Stimulated activated CD8-positive, alpha-beta memory T cell treated with anti-CD3 and anti-CD28 coated beads, Interleukin-12 subunit alpha, Interleukin-12 subunit beta, amount 100 ng/mL, for 24 hours (primary cell): ENCODE measurements at regions not wholly inside any gene's neighbourhood (a gene's known extent, or its start where the extent isn't known, plus 50 kb on each side); places are given as distances from the start of the nearest gene placed in this dataset.

Source experiments
- DNase-seq: peaks from one replicate; pipeline ENCODE4 v3.0.0-alpha.2; 2020; ENCODE audit errors: extremely low read depth

GRCh38 chr13:22287343-22287920 lies 616.6 kb downstream of the FGF9 start:
- no peak for DNase-seq

- no peak for DNase-seq
These were observed 617.6 kb downstream of the FGF9 start for GRCh38 chr13:22288496-22288895.

- DNase-seq = no peak
These were observed 618.8 kb downstream of the FGF9 start for GRCh38 chr13:22289711-22290110.

DNA sequence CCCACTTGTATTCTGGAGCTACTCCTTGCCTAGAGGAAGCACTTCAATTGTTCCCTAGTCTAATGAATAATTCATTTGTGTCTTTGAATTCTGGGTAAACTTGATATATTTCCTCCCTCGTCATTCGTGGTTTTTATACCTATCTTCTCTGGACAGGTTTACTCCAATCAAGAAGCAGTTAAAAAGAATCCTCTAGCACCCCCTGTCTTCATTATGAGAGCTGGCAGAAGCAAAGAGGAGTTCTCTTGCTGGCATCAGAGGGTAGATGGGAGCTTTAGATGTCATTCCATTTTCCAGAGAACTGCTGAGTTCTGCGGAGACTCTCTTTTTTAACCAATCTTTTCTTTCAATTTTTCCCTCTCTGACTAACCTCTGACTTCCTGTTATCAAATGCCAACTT lies 627.7 kb downstream of the FGF9 start:
- no peak for DNase-seq

DNA sequence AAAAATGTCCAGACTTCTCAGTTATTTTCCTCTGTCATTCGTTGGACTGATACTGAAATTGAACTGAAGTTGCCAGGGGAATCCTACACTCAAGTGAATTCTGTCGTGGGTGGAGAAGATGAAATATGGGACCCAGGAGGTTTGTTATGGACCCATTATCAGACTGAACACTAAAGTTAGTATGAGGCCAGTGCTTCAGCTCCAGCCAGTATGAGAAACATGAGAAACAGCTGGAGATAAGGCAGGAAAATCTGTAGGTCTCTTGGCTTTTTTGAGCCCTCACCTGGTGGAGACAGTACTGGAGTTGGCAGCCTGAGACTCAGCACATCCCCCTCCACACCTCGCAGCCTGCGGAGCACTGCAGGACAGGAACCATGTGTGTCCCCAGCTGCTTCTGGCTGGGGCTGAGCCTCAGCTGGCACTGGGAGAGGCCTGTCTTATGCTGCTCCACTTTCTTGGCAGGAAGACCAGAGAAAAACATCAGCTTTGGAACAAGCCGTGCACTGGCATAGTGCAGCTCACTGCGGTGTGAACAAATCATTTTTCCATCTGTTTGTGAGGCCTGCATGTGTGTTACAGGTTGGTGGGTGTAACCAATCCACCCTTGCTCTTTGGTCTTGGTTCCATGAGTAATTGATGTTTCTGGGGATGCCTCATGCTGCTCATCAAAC lies 641.0 kb downstream of the FGF9 start:
- no peak for DNase-seq

DNA sequence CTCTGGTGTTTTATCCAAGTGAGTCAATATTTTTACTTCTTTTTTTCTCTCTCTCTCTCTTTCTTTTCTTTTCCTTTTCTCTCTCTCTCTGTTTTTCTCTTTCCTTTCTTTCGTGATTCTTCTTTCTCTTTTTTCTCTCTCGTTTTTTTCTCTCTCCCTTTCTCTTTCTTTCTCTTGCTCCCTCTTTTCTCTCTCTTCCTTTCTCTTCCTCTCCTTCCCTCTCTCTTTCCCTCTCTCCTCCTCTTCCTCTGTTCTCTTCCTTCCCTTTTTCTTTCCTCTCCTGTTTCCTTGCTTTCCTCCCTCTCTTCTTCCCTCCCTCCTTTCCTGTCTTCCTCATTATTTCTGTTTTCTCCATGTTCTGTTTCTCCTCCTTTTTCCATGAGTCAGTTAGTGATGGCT lies 641.5 kb downstream of the FGF9 start:
- no peak for DNase-seq

- no peak for DNase-seq
These were observed 645.7 kb downstream of the FGF9 start for GRCh38 chr13:22316494-22317025.

- DNase-seq = no peak
These were observed 650.1 kb downstream of the FGF9 start for GRCh38 chr13:22320991-22321390.

DNA sequence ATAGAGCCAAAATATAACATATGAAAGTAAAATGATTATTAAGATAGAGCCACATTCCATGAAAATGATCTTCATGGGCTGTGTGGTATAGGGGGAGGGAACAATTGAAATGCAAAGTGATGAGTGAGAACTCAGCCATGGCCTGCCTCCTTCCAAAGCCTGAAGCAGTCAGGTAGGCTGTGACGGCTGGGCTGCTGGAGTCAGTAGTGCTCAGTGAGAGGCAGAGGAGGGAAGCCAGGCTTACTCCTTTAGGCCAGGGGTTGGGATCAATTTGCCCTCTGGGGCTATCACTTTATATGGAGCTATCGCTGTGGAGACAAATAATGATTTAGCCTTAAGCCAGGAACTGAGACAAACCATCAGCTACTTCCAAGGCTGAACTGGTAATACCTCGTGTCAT lies 654.9 kb downstream of the FGF9 start:
- no peak for DNase-seq

- DNase-seq = no peak
These were observed 661.5 kb downstream of the FGF9 start for GRCh38 chr13:22332416-22332815.

GRCh38 chr13:22336460-22336859 lies 665.6 kb downstream of the FGF9 start:
- no peak for DNase-seq

- no peak for DNase-seq
These were observed 686.3 kb downstream of the FGF9 start for GRCh38 chr13:22357132-22357531.

DNA sequence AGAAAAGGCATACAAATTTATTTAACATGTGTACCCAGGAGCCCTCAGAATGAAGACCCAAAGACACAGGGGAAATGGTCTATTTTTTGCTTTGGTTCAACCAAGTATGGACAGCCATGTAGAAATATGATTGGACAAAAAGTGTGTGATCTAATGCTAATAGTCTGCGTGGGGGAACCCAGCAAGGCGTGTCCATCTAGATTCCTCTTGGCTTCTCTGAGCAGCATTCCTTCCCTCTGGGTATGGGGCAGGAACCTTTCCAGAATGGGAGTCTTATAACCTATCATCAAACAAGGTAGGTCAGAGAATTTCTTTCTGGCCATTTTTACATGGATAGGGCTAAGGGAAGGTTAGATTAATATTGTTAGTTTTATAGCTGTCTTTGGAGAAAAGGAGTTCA lies 698.2 kb downstream of the FGF9 start:
- DNase-seq = no peak

DNA sequence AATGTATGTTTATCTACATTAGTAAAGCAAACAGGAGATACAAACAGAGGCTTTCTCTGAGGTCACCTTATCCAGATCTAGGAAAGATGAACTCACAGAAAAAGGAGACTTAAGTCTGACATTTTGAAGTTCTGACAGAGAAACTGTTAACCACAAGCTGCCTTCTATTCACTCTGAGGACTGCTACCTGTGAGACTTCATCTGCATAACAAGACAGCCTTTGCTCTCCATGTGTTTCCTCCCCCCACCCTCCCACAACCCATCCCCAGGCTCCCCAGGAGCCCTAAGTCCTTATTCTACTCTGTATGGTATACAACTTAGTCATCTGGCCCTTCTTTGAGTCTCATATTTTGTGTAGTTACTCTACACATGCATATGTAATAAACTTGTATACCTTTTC lies 699.0 kb downstream of the FGF9 start:
- DNase-seq = no peak

- DNase-seq = no peak
These were observed 701.4 kb downstream of the FGF9 start for GRCh38 chr13:22372261-22372660.

DNA sequence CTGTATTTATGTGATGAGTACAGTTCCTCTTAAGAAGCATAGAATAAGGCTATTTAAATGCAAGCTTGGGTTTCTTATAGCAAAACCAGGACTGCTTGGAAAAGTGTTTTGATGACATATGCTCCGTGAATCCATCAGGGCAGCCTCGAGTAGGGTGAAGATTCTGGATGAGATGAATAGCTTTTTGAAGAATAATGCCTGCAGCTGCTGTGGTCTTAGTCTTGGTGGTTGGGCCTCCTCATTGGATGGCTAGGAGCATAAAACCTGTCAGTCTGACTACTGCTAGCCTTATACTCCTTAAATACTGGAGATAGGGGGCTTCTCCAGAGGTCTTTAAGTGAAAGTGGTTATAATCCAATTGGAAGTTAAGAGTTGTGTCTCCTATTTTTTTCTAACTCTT lies 704.3 kb downstream of the FGF9 start:
- no peak for DNase-seq

DNA sequence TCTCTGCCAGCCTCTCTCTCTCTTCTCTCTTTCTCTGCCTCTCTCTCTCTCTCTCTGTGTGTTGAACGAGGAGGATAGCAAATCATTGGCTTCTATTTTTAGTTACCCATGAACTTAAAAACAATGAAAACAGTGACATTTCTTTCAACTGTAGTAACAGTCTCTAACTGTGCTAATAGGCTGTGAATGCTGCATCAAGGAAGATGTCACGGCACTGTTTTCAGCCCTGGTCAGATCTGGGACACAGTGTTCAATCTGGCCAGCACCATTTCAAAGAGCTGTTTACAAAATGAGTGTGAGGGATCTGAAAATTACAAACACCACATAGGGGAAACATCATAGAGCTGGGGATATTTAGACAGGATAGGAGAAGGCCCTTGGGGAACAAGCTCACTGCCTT lies 717.0 kb downstream of the FGF9 start:
- no peak for DNase-seq

- no peak for DNase-seq
These were observed 729.0 kb downstream of the FGF9 start for GRCh38 chr13:22399801-22400420.

- DNase-seq = no peak
These were observed 731.8 kb downstream of the FGF9 start for GRCh38 chr13:22402682-22403081.

DNA sequence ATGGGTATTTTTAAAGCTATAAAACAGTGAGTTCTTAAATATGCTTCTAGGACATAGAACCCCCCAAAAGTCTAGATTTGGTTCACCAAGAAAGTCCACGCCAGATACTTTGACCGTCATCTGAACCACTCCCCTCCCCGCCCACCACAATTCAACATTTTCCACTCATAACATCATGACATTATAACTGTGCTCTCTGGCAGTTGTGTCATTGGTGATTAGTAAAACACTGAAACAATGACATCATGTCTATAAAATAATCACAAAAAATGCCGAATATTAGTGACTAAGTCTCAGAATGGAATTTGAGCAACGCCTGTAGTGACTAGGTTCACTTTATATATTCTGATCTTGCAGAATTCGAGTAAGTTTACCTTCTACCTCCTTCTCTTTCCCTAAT lies 732.3 kb downstream of the FGF9 start:
- no peak for DNase-seq

GRCh38 chr13:22405891-22406290 lies 735.0 kb downstream of the FGF9 start:
- no peak for DNase-seq

DNA sequence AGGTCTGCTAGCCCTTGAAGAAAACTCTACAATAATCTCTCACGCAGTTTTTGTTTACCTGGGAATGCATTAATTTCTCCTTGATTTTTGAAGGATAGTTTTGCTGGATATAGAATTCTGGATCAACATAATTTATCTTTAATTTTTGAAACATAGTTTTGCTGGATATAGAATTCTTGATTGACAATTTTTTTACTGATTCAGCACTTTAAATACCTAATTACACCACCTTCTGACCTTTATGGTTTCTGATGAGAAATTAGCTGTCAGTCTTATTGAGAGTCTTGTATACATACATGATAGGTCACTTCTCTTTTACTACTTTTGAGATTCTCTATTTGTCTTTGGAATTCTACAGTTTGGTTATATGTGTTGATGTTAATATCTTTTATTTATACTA lies 741.6 kb downstream of the FGF9 start:
- DNase-seq = no peak

DNA sequence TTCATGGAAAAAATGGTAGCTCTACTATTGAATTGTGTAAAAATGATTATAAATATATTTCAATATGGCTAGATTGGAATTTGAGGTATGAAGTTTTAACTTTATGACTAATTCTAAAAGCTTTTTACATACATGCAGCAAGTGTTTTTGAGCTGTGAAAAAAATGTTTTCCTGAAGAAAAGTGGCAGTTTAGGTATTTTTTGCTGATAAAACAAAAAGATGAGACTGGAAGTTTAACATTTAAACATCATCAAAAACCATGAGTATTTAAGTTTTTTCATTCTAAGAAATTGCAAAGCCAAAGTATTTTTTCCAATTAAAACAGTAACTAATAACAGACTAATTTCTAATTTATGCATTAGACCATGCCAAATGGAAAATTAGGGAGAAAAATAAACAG lies 751.1 kb downstream of the FGF9 start:
- DNase-seq = no peak
